GM12891 (cell line): ENCODE measurements at regions not wholly inside any gene's neighbourhood (a gene's known extent, or its start where the extent isn't known, plus 50 kb on each side); places are given as distances from the start of the nearest gene placed in this dataset.

Experiments
- POLR2A ChIP-seq: IDR thresholded peaks from 2 replicates; pipeline ENCODE4 v1.6.1; 2011; ENCODE audit warnings: low read depth, low read length, control low read depth
- POLR2AphosphoS5 ChIP-seq: IDR thresholded peaks from 2 replicates; pipeline ENCODE4 v1.6.1; 2011; ENCODE audit warnings: low read depth, low read length, control low read depth
- SPI1 ChIP-seq: IDR thresholded peaks from 2 replicates; pipeline ENCODE4 v1.6.1; 2011; ENCODE audit warnings: low read depth, low read length, control low read depth
- TAF1 ChIP-seq: IDR thresholded peaks from 2 replicates; pipeline ENCODE4 v1.6.1; 2011; ENCODE audit warnings: low read depth, low read length, control low read depth

- TF ChIP-seq POLR2A: no peak
- TF ChIP-seq POLR2AphosphoS5: no peak
- no peak for TF ChIP-seq TAF1
- no peak for TF ChIP-seq SPI1
Measured at GRCh38 chr10:31593124-31593523, 274.1 kb downstream of the ZEB1 start.
